Nephron (organoid): ENCODE measurements at regions not wholly inside any gene's neighbourhood (a gene's known extent, or its start where the extent isn't known, plus 50 kb on each side); places are given as distances from the start of the nearest gene placed in this dataset.
"Not testable (repeated sequence)": the region's sequence is repeated elsewhere in the genome, so short reads cannot be mapped to it uniquely, and the experiment has no call there.

Source experiments
- H3K27ac Mint-ChIP-seq, 3 experiments: 2 replicates each; pipeline ENCODE4 v1.8.0; 2020; ENCODE audit warnings: mixed read lengths in 3 of 3, mild to moderate bottlenecking in 2 of 3, moderate library complexity in 1 of 3
- H3K27me3 Mint-ChIP-seq: 2 replicates; pipeline ENCODE4 v1.8.0; 2021; ENCODE audit warnings: low read depth, mild to moderate bottlenecking, moderate library complexity, mixed read lengths
- H3K36me3 Mint-ChIP-seq: 2 replicates; pipeline ENCODE4 v1.8.0; 2020; ENCODE audit warnings: low read depth, mixed read lengths
- H3K4me1 Mint-ChIP-seq: 2 replicates; pipeline ENCODE4 v1.8.0; 2020; ENCODE audit warnings: mixed read lengths
- H3K4me3 Mint-ChIP-seq, 3 experiments: 2 replicates each; pipeline ENCODE4 v1.8.0; 2020; ENCODE audit warnings: mild to moderate bottlenecking in 3 of 3, mixed read lengths in 3 of 3, moderate library complexity in 2 of 3
- H3K9me3 Mint-ChIP-seq: 2 replicates; pipeline ENCODE4 v1.8.0; 2020; ENCODE audit warnings: mixed read lengths
- TF ChIP-seq, protein P1 (sequence below), 3 experiments: fragments of 200-600 bp; sonication (generic); IDR thresholded peaks; one replicate each; pipeline ENCODE4 v1.5.0; 2021; ENCODE audit warnings: antibody characterized with exemption in 3 of 3; ENCODE audit not compliant: unreplicated experiment in 3 of 3

DNA sequence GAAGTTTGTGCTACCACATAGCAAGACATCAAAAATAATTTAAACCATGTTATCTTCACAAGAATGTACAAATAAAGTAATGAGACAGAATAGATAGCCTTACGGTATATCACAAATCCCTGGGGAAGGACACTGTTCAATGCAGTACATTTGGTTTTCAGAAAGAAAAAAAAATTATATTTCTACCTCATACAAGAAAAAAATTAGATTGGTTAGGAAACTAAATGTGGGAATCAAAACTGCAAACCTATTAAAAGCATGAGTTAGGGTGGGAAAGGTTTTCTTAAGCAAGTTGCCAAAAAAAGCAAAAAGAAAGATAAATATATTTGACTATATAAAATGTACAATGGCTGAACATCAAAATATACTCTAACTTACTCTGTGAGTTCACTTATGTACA, 201.9 kb upstream of the NREP start:
- Mint-ChIP-seq H3K9me3 (peaks cover 3% of the 10 kb centered on the region), H3K4me1 (peaks cover 37% of the 10 kb centered on the region)
- TF ChIP-seq, protein P1, sequence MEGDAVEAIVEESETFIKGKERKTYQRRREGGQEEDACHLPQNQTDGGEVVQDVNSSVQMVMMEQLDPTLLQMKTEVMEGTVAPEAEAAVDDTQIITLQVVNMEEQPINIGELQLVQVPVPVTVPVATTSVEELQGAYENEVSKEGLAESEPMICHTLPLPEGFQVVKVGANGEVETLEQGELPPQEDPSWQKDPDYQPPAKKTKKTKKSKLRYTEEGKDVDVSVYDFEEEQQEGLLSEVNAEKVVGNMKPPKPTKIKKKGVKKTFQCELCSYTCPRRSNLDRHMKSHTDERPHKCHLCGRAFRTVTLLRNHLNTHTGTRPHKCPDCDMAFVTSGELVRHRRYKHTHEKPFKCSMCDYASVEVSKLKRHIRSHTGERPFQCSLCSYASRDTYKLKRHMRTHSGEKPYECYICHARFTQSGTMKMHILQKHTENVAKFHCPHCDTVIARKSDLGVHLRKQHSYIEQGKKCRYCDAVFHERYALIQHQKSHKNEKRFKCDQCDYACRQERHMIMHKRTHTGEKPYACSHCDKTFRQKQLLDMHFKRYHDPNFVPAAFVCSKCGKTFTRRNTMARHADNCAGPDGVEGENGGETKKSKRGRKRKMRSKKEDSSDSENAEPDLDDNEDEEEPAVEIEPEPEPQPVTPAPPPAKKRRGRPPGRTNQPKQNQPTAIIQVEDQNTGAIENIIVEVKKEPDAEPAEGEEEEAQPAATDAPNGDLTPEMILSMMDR (IDR thresholded peaks at IDR 0.05; ENCODE audit: unreplicated experiment in 3 of 3): no peak

DNA sequence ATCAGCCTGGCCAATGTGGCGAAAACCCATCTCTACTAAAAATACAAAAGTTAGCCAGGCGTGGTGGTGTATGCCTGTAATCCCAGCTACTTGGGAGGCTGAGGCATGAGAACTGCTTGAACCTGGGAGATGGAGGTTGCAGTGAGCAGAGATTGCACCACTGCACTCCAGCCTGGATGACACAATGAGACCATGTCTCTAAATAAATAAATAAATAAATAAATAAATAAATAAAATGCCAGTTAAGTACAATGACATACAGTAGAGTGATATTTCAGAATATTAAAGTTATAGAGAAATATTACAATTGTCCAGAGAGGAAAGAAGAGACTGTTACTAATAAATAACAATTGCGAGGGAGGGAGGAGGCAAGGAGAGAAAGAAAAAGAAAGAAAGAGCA, 199.8 kb upstream of the NREP start:
- peaks cover 42% of the 10 kb centered on the region for H3K4me1 Mint-ChIP-seq
- not testable (repeated sequence) for H3K9me3 Mint-ChIP-seq, H3K27ac Mint-ChIP-seq, H3K36me3 Mint-ChIP-seq, H3K27me3 Mint-ChIP-seq, H3K4me3 Mint-ChIP-seq

More for the DNA sequence above, 201.9 kb upstream of the NREP start:
- Mint-ChIP-seq H3K27ac (peak overlapping the region; percentile 12 to 77 (median 74)), H3K4me3 (no peak overlapping the region), H3K36me3 (no peaks in the 10 kb centered on the region), H3K27me3 (peaks cover 3% of the 10 kb centered on the region)

DNA sequence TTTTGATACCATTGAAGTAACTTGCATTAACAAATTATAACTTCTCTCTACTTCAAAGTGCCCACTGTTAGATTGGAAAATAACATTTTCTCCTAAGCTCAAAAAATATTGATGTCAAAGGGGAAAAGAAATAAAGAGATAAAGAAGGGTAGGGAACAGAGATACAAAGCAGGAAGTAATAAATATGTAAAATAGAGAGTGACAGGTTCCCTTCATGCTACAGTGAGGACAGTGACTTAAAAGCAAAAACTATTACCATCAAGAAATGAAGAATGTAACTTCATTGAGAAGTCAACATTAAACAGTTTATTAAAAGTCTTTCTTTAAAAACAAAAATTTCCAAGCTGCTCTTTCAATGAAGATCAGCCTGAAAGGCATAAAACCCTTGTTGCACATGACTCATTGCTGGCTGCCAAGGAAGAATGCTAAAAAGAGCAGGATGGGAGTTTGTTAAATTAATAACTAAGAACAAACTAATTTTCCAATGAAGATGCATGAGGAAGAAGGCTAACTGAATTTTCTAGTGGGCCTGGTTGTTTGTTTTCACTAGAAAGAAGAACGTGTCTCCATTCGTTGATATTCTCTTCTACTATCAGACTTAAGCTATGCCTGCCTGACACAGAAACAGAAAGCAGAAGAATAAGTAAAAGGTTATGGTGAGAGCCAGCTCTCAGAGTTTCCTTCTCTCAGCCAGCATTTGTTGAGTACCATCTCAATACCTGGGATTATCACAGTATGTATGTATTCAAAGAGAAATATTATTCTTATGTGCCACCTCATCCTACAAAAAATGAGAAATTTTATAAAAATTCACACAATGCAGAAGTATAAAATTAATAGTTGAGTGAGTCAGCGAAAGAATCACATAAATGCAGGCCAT, 197.8 kb upstream of the NREP start:
- Mint-ChIP-seq H3K4me1 (peaks cover 28% of the 10 kb centered on the region), H3K36me3 (no peaks in the 10 kb centered on the region), H3K27ac (peak overlapping the region in 2 of 3 experiments; percentile 10 to 68), H3K9me3 (no peaks in the 10 kb centered on the region), H3K4me3 (no peak overlapping the region), H3K27me3 (peaks cover 3% of the 10 kb centered on the region)
- TF ChIP-seq, protein P1 (IDR thresholded peaks at IDR 0.05; ENCODE audit: unreplicated experiment in 3 of 3): no peak

DNA sequence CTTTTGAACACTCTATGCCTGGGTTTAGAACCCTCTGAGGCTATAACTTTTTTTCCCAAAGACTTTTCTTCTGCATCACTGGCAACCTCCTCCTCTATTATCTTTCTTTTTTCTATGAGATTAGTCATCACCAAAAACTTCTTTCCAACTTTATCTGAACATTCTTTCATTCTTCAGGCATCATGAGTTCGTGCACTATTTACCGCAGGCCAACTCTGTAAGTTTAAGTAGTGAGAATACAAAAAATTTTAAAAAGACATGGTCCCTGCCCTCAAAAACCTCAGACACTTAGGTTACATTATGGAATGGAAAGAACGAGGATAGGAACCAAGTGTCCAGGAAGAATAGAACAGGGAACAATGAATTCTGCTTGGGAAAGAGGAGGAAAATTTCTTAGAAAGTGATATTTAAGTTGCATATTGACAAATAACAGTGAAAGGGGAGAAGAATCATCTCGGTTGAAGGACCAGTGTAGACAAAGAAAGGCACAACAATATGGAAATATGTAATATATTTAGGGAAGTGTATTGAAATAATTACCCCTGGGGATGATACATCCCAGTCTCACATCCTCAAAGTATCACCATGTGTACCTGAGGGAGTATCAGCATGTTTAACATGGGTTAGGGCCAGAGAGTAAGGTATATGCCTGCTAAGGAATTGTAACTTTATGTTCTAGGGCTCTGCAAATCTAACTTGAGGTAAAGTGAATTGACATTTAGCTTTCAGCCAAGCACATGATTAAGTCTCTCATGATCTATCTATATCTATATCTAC, 196.5 kb upstream of the NREP start:
- Mint-ChIP-seq H3K4me3 (no peak overlapping the region), H3K9me3 (no peaks in the 10 kb centered on the region), H3K27ac (peak overlapping the region in 1 of 3 experiments; percentile 15), H3K36me3 (no peaks in the 10 kb centered on the region), H3K4me1 (peaks cover 24% of the 10 kb centered on the region), H3K27me3 (no peaks in the 10 kb centered on the region)
- TF ChIP-seq, protein P1 (IDR thresholded peaks at IDR 0.05; ENCODE audit: unreplicated experiment in 3 of 3): no peak

- H3K4me1 Mint-ChIP-seq: peaks cover 34% of the 10 kb centered on the region
- H3K27ac Mint-ChIP-seq: no peak overlapping the region
- no peak overlapping the region for H3K4me3 Mint-ChIP-seq
- TF ChIP-seq, protein P1 (IDR thresholded peaks at IDR 0.05; ENCODE audit: unreplicated experiment in 3 of 3): no peak
- no peaks in the 10 kb centered on the region for H3K27me3 Mint-ChIP-seq
- H3K9me3 Mint-ChIP-seq: no peaks in the 10 kb centered on the region
- H3K36me3 Mint-ChIP-seq: no peaks in the 10 kb centered on the region
Measured at GRCh38 chr5:111952555-111952954, 195.6 kb upstream of the NREP start.

GRCh38 chr5:111950660-111951059, 193.7 kb upstream of the NREP start:
- H3K4me3 Mint-ChIP-seq: no peak overlapping the region
- no peak overlapping the region for H3K27ac Mint-ChIP-seq
- peaks cover 33% of the 10 kb centered on the region for H3K4me1 Mint-ChIP-seq
- no peaks in the 10 kb centered on the region for H3K27me3 Mint-ChIP-seq
- H3K9me3 Mint-ChIP-seq: no peaks in the 10 kb centered on the region
- H3K36me3 Mint-ChIP-seq: no peaks in the 10 kb centered on the region
- TF ChIP-seq, protein P1 (IDR thresholded peaks at IDR 0.05; ENCODE audit: unreplicated experiment in 3 of 3): no peak
